GM12873 (cell line): ENCODE measurements at regions not wholly inside any gene's neighbourhood (a gene's known extent, or its start where the extent isn't known, plus 50 kb on each side); places are given as distances from the start of the nearest gene placed in this dataset.

Source experiments
- CTCF ChIP-seq: IDR thresholded peaks from 2 replicates; pipeline ENCODE4 v1.5.1; 2012; ENCODE audit warnings: low read depth, mild to moderate bottlenecking, moderate library complexity, low read length, control low read depth; ENCODE audit not compliant: insufficient read depth; ENCODE audit errors: missing control alignments

- TF ChIP-seq CTCF: no peak
Observed at GRCh38 chr15:69561071-69561784, 108.6 kb downstream of the RPLP1 start.

- TF ChIP-seq CTCF: no peak
Observed at GRCh38 chr15:69562116-69562515, 109.5 kb downstream of the RPLP1 start.

GRCh38 chr15:69562564-69562963 is 109.9 kb downstream of the RPLP1 start:
- no peak for TF ChIP-seq CTCF

GRCh38 chr15:69565066-69565655 is 112.5 kb downstream of the RPLP1 start:
- TF ChIP-seq CTCF: no peak

DNA sequence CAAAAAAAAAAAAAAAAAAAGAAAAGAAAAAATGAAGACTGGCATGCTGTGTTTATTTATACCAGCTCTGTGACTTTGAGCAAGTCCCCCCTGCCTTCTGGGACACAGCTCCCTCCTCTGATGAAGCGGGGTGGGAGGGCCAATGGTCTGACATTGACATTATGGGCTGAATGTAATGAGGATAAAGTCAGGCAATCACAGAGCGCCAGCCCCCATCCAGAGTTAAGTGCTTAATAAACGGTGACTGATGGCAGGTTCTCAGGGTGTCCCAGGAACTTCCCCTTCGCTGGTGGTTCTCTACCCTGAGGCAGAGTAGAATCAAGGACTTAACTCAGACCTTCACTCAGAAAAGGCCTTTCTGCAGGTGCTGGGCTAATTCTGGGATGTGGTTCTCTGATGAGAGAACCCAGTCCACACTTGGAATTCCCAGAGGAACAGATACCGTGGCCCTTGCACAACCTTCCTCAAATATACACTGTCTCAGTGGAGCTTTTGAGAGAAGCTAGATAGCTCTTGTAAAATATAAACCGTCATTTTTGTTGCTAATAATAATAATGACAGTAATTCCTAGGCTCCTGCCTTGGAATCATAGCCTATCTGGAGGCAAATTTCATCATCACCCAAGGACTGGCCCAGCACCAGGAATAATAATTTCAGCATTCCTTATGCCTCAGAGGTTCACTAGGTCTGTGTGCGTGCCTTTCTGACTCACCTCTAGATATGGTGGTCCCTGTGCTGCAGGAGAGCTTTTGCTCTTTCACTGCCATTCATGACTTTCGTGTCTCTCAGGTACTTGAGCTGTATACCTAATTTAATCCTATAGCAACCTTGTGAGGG is 115.8 kb downstream of the RPLP1 start:
- TF ChIP-seq CTCF: no peak

GRCh38 chr15:69570454-69570853 is 117.8 kb downstream of the RPLP1 start:
- no peak for TF ChIP-seq CTCF

GRCh38 chr15:69570997-69571396 is 118.4 kb downstream of the RPLP1 start:
- TF ChIP-seq CTCF: no peak
